ENCODE measurements at regions not wholly inside any gene's neighbourhood (a gene's known extent, or its start where the extent isn't known, plus 50 kb on each side); places are given as distances from the start of the nearest gene placed in this dataset.

GRCh38 chr1:213737398-213738035 is 250.3 kb upstream of the PROX1 start:
- TF ChIP-seq EZH2 (IDR thresholded peaks at IDR 0.05; ENCODE audit: low read length): no peak
- no peak for TF ChIP-seq CTCF (optimal IDR thresholded peaks at IDR 0.05 in 1 of 3, IDR thresholded peaks at IDR 0.05 in 1 of 3, conservative IDR thresholded peaks at IDR 0.05 in 1 of 3; ENCODE audit: extremely low read depth in 1 of 3, insufficient read depth in 2 of 3, low read length in 3 of 3)
